ENCODE measurements at regions not wholly inside any gene's neighbourhood (a gene's known extent, or its start where the extent isn't known, plus 50 kb on each side); places are given as distances from the start of the nearest gene placed in this dataset.

DNA sequence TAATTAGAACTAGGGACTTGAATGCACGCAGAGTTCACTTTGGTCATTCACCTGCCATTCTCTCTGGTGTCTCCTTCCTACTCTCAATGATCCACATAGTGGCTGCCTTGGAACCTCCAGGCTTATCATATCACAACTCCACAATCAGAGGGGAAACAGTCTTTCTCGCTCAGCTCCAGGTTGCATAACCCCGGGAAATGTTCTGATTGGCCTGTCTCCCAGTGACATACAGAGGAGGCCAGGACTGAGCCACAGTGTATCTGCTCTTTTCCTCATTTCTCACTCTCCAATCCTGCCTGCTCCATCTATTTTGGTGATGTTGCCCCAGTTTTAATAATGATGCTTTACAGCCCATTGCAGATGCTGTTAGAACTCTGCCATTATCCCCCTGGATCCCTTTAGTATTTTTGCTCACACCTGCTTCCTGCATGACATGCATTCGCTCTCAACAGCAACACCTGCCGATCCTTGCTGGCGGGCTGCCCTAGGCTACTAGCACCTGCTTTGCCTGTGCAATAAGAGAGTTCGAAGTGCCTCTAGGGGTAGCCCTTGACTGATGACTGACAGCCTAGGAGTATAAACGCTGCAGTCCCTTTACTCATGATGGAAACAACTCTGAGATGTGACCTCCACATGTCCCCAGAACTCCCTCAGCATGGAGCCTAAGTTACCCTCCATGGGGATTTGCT, 211.3 kb upstream of the RPS6KA3 start:
- H3K9me3 Mint-ChIP-seq, result no peaks in the 10 kb centered on the region
- no peaks in the 10 kb centered on the region for H3K36me3 Mint-ChIP-seq
- H3K27me3 Mint-ChIP-seq, result peaks cover 2% of the 10 kb centered on the region
- POLR2A ChIA-PET, result no interaction called here
- H3K4me1 Mint-ChIP-seq, result peaks cover 1% of the 10 kb centered on the region
- no peak for ATAC-seq (ENCODE audit: low read depth)
- no peak overlapping the region for H3K4me3 Mint-ChIP-seq
- H3K27ac Mint-ChIP-seq, result no peak overlapping the region
- no peak for DNase-seq

GRCh38 chrX:20477219-20477618, 210.5 kb upstream of the RPS6KA3 start:
- DNase-seq, result no peak
- H3K27me3 Mint-ChIP-seq, result peaks cover 2% of the 10 kb centered on the region
- no peak overlapping the region for H3K4me3 Mint-ChIP-seq
- H3K4me1 Mint-ChIP-seq, result no peaks in the 10 kb centered on the region
- no peak overlapping the region for H3K27ac Mint-ChIP-seq
- POLR2A ChIA-PET, result no interaction called here
- H3K9me3 Mint-ChIP-seq, result no peaks in the 10 kb centered on the region
- H3K36me3 Mint-ChIP-seq, result no peaks in the 10 kb centered on the region
- ATAC-seq (ENCODE audit: low read depth), result no peak

DNA sequence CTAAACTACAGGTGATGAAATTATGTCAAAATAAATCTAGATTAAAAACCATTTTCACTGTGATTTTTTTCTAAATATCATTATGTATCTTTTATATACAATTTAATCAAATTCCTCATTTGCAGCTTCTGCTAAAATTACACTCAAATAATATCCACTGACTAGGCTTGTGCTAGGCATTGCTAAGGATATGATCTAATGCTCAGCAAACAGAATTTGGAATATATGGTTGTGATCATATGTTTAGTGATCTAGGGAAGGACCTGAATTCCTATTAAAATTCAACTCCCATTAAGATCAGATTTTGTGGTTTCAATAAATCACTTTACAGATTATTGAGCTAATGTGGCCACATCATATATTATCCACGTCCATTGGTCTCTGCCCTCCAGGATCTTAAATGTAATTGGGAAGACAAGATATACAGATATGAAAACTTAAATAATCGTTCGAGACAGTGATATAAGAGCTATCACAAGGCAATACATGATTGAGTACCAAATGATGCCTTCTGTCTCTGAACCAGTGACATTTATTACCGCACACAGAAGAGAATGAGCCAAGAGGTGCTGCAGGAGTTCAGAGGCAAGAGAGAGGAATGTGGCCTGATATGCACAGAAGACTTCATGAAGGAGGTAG, 206.0 kb upstream of the RPS6KA3 start:
- no peak for ATAC-seq (ENCODE audit: low read depth)
- Mint-ChIP-seq H3K27me3 (no peaks in the 10 kb centered on the region), H3K4me3 (no peak overlapping the region), H3K9me3 (no peaks in the 10 kb centered on the region), H3K27ac (no peak overlapping the region), H3K4me1 (no peaks in the 10 kb centered on the region), H3K36me3 (no peaks in the 10 kb centered on the region)
- POLR2A ChIA-PET, result no interaction called here
- DNase-seq, result no peak

- H3K36me3 Mint-ChIP-seq, result no peaks in the 10 kb centered on the region
- no peak overlapping the region for H3K4me3 Mint-ChIP-seq
- no peaks in the 10 kb centered on the region for H3K9me3 Mint-ChIP-seq
- DNase-seq (no peak), ATAC-seq (ENCODE audit: low read depth) (no peak)
- H3K27ac Mint-ChIP-seq, result no peak overlapping the region
- H3K4me1 Mint-ChIP-seq, result no peaks in the 10 kb centered on the region
- POLR2A ChIA-PET, result no interaction called here
- no peaks in the 10 kb centered on the region for H3K27me3 Mint-ChIP-seq
Measured at GRCh38 chrX:20472148-20472547, 205.4 kb upstream of the RPS6KA3 start.

- POLR2A ChIA-PET, result no interaction called here
- no peaks in the 10 kb centered on the region for H3K27me3 Mint-ChIP-seq
- H3K27ac Mint-ChIP-seq, result no peak overlapping the region
- H3K4me3 Mint-ChIP-seq, result no peak overlapping the region
- H3K36me3 Mint-ChIP-seq, result no peaks in the 10 kb centered on the region
- H3K4me1 Mint-ChIP-seq, result no peaks in the 10 kb centered on the region
- H3K9me3 Mint-ChIP-seq, result no peaks in the 10 kb centered on the region
- no peak for DNase-seq
- no peak for ATAC-seq (ENCODE audit: low read depth)
Measured at GRCh38 chrX:20471483-20471882, 204.8 kb upstream of the RPS6KA3 start.

- DNase-seq (no peak), ATAC-seq (ENCODE audit: low read depth) (peak; percentile 36)
- no peaks in the 10 kb centered on the region for H3K9me3 Mint-ChIP-seq
- H3K4me3 Mint-ChIP-seq, result peak overlapping the region; percentile 52
- POLR2A ChIA-PET, result interaction anchor here (0.6 kb wide), 2 partner anchors 49 to 60 kb away, joined by 3 read pairs; no protein-coding TSS in a partner anchor
- peaks cover 4% of the 10 kb centered on the region for H3K36me3 Mint-ChIP-seq
- H3K4me1 Mint-ChIP-seq, result peaks cover 18% of the 10 kb centered on the region
- H3K27ac Mint-ChIP-seq, result peak overlapping the region; percentile 76
- no peaks in the 10 kb centered on the region for H3K27me3 Mint-ChIP-seq
Measured at GRCh38 chrX:20463296-20464075, 196.8 kb upstream of the RPS6KA3 start.

DNA sequence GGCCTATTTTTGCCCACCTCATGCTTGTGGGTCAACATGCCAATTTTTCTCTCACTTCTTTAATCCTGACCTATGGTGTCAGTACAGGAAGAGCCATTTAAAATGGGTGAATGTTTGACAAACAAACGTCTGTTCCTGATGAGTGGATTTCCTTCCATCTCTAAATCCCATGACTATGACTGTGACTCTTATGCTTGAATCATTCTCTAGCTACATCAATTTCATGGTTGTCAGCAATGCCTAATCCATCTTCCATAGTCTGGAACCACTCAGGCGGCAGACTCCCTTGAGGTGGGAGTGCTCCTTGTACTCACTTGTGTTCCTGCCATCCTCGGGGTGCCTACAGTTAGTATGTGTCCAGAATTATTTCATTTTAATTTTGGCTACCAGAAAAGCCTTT, 194.9 kb upstream of the RPS6KA3 start:
- H3K27me3 Mint-ChIP-seq, result no peaks in the 10 kb centered on the region
- ATAC-seq (ENCODE audit: low read depth), result no peak
- no peak overlapping the region for H3K4me3 Mint-ChIP-seq
- H3K36me3 Mint-ChIP-seq, result peaks cover 6% of the 10 kb centered on the region
- H3K9me3 Mint-ChIP-seq, result no peaks in the 10 kb centered on the region
- POLR2A ChIA-PET, result no interaction called here
- H3K4me1 Mint-ChIP-seq, result peaks cover 18% of the 10 kb centered on the region
- no peak for DNase-seq
- no peak overlapping the region for H3K27ac Mint-ChIP-seq

DNA sequence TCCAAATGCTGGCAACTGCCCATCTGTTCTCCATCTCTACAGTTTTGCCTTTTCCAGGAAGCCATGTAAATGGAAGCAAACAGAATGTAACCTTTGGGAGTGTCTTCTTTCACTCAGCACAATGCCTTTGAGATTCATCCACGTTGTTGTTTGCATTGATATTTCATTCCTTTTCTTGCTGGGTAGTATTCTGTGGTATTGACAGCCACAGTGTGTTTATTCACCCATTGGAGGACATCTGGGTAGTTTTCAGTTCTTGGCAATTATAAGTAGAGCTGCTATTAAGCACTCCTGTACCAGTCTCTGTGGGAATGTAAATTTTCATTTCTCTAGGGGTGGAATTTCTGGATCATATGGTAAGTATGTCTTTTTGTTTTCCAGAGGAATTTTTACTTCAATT, 194.3 kb upstream of the RPS6KA3 start:
- DNase-seq (no peak), ATAC-seq (ENCODE audit: low read depth) (no peak)
- POLR2A ChIA-PET, result no interaction called here
- Mint-ChIP-seq H3K36me3 (peaks cover 7% of the 10 kb centered on the region), H3K4me1 (peaks cover 18% of the 10 kb centered on the region), H3K9me3 (no peaks in the 10 kb centered on the region), H3K27ac (no peak overlapping the region), H3K27me3 (no peaks in the 10 kb centered on the region), H3K4me3 (no peak overlapping the region)

DNA sequence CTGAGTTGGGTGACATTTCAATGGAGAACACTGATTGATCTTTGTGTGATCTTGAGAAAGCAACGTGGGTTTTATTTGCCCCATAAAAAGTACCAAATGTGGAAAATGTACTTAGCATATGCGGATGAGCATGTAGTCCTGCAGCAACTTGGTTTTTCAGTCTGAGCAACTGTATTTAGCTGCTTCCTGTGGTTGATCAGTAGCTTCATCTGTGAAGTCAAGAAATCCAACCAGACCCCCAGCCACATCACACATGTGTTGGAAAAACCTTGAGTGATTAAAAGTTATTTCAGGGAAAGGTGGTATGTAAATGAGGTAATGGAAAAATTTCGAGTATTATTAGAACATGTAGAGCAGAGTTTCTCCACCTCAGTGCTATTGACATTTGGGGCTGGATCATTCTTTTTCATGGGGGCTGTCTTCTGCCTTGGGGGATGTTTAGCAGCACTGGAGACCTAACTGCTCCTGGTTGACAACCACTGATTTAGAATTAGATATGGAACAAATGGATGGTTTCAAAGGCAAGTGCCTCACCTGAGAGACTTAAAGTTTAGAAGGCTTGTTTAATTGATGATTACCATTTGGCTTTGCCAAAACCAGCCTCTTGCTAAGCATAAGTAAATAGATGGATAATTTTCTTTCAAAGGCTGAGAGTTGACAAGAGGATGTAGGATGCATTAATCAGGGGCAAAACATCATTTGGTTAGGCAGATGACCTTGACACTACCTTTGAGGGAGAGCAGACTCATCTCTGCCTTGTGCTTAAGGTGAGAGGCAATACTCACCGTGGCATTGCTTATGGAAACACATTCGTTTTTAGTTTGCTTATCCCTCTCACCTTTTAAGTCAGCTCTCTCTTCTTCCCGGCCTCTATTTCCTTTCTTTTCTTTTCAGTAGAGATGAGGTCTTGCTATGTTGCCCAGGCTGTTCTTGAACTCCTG, 193.0 kb upstream of the RPS6KA3 start:
- Mint-ChIP-seq H3K36me3 (peaks cover 9% of the 10 kb centered on the region), H3K4me3 (peak overlapping the region; percentile 15), H3K9me3 (no peaks in the 10 kb centered on the region), H3K27ac (peak overlapping the region; percentile 27), H3K27me3 (no peaks in the 10 kb centered on the region), H3K4me1 (peaks cover 21% of the 10 kb centered on the region)
- POLR2A ChIA-PET, result interaction anchor here (0.9 kb wide), 1 partner anchor 57 kb away, joined by 3 read pairs; no protein-coding TSS in a partner anchor
- no peak for DNase-seq
- peak; percentile 42 for ATAC-seq (ENCODE audit: low read depth)

- Mint-ChIP-seq H3K27me3 (no peaks in the 10 kb centered on the region), H3K4me3 (no peak overlapping the region), H3K4me1 (peaks cover 33% of the 10 kb centered on the region), H3K36me3 (peaks cover 8% of the 10 kb centered on the region), H3K27ac (no peak overlapping the region), H3K9me3 (no peaks in the 10 kb centered on the region)
- no peak for DNase-seq
- ATAC-seq (ENCODE audit: low read depth), result no peak
- POLR2A ChIA-PET, result no interaction called here
Measured at GRCh38 chrX:20456971-20457370, 190.3 kb upstream of the RPS6KA3 start.

- no peaks in the 10 kb centered on the region for H3K27me3 Mint-ChIP-seq
- POLR2A ChIA-PET, result interaction anchor here (1.0 kb wide), 1 partner anchor 45 kb away, joined by 4 read pairs; no protein-coding TSS in a partner anchor
- DNase-seq (no peak), ATAC-seq (ENCODE audit: low read depth) (no peak)
- no peak overlapping the region for H3K27ac Mint-ChIP-seq
- peaks cover 35% of the 10 kb centered on the region for H3K4me1 Mint-ChIP-seq
- peaks cover 4% of the 10 kb centered on the region for H3K9me3 Mint-ChIP-seq
- H3K4me3 Mint-ChIP-seq, result no peak overlapping the region
- peaks cover 8% of the 10 kb centered on the region for H3K36me3 Mint-ChIP-seq
Measured at GRCh38 chrX:20455001-20455400, 188.3 kb upstream of the RPS6KA3 start.

GRCh38 chrX:20454117-20454516, 187.4 kb upstream of the RPS6KA3 start:
- H3K27ac Mint-ChIP-seq, result peak overlapping the region; percentile 71
- H3K36me3 Mint-ChIP-seq, result peaks cover 8% of the 10 kb centered on the region
- H3K9me3 Mint-ChIP-seq, result peaks cover 4% of the 10 kb centered on the region
- POLR2A ChIA-PET, result interaction anchor here (1.0 kb wide), 1 partner anchor 46 kb away, joined by 4 read pairs; no protein-coding TSS in a partner anchor
- peaks cover 31% of the 10 kb centered on the region for H3K4me1 Mint-ChIP-seq
- ATAC-seq (ENCODE audit: low read depth) (peak; percentile 57), DNase-seq (no peak)
- no peaks in the 10 kb centered on the region for H3K27me3 Mint-ChIP-seq
- no peak overlapping the region for H3K4me3 Mint-ChIP-seq

DNA sequence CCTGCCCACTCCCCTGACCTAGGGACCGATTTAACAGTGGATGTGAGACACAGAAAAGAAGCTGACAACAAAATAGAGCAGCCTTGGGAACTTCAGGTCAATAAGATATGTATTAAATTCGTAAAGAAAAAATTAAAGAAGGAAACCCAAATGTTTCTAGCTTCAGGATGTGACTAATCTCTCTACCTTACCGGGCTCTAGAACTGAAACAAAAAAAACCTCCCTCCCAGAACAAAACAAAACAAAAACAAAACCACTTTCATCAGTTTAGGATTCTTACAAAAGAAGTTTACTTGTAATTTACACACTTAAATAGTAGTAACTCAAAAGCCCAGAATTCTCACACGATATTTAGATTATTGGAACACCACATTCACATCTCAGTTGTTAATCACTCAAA, 185.8 kb upstream of the RPS6KA3 start:
- Mint-ChIP-seq H3K36me3 (peaks cover 8% of the 10 kb centered on the region), H3K27me3 (no peaks in the 10 kb centered on the region), H3K4me1 (peaks cover 34% of the 10 kb centered on the region), H3K4me3 (peak overlapping the region; percentile 69), H3K27ac (peak overlapping the region; percentile 93), H3K9me3 (peaks cover 4% of the 10 kb centered on the region)
- DNase-seq, result no peak
- ATAC-seq (ENCODE audit: low read depth), result peak; percentile 70
- POLR2A ChIA-PET, result interaction anchor here (0.6 kb wide), 1 partner anchor 8 kb away, joined by 3 read pairs; no protein-coding TSS in a partner anchor

All from activated naive CD8-positive, alpha-beta T cell treated with anti-CD3 and anti-CD28 coated beads, Interleukin-2, amount 10 ng/mL, durations not matched to agents 7 days and 5 days (primary cell).